GM10248 (cell line): ENCODE measurements at regions not wholly inside any gene's neighbourhood (a gene's known extent, or its start where the extent isn't known, plus 50 kb on each side); places are given as distances from the start of the nearest gene placed in this dataset.
"Not testable (repeated sequence)": the region's sequence is repeated elsewhere in the genome, so short reads cannot be mapped to it uniquely, and the experiment has no call there.

Experiments used
- CTCF ChIA-PET: fragments of 300-600 bp; sonication (Branson Sonifier 250); formaldehyde crosslinking; extraction: SDS; loops from one replicate; lab custom pipeline; 2021; ENCODE audit warnings: antibody characterized with exemption; lab: Yijun Ruan, JAX
- POLR2A ChIA-PET: fragments of 350-650 bp; sonication (Branson Sonifier 250); formaldehyde crosslinking; extraction: SDS; loops from one replicate; lab custom pipeline; 2020; ENCODE audit warnings: antibody characterized with exemption; lab: Yijun Ruan, JAX
- DNase-seq: peaks from one replicate; pipeline ENCODE4 v3.0.0; 2012; ENCODE audit errors: extremely low spot score
- TF ChIP-seq, protein P1 (sequence below): IDR thresholded peaks from 2 replicates; pipeline ENCODE4 v1.5.1; 2012; ENCODE audit warnings: mild to moderate bottlenecking, low read depth; ENCODE audit errors: extremely low read depth, missing control alignments, control extremely low read depth

- TF ChIP-seq, protein P1, sequence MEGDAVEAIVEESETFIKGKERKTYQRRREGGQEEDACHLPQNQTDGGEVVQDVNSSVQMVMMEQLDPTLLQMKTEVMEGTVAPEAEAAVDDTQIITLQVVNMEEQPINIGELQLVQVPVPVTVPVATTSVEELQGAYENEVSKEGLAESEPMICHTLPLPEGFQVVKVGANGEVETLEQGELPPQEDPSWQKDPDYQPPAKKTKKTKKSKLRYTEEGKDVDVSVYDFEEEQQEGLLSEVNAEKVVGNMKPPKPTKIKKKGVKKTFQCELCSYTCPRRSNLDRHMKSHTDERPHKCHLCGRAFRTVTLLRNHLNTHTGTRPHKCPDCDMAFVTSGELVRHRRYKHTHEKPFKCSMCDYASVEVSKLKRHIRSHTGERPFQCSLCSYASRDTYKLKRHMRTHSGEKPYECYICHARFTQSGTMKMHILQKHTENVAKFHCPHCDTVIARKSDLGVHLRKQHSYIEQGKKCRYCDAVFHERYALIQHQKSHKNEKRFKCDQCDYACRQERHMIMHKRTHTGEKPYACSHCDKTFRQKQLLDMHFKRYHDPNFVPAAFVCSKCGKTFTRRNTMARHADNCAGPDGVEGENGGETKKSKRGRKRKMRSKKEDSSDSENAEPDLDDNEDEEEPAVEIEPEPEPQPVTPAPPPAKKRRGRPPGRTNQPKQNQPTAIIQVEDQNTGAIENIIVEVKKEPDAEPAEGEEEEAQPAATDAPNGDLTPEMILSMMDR = no peak
- CTCF ChIA-PET = no interaction called here
These were observed 1138.9 kb upstream of the ADGRB3 start for GRCh38 chr6:67496191-67496590.

DNA sequence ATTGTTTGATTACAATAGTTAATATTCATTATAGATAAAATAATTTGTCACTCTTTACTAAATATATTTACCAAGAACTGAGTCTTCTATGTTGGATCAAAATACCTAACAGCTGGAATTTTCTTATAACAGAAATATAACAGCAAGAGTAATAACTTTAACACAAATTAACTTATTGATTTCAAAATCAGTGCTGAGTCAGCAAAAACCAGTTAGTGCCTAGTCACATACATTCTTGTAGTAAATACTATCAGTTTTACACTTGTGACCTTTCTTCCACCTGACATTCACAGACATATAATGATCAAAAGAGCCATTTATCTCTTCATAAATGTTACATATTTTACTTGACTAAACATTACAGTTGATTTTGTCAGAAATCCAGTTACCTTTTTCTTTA is 1141.4 kb upstream of the ADGRB3 start:
- TF ChIP-seq, protein P1 = no peak
- ChIA-PET POLR2A (no interaction called here), CTCF (no interaction called here)
- DNase-seq = no peak

More at GRCh38 chr6:67496191-67496590, 1138.9 kb upstream of the ADGRB3 start:
- DNase-seq = no peak
- POLR2A ChIA-PET = no interaction called here

- ChIA-PET CTCF (no interaction called here), POLR2A (no interaction called here)
- TF ChIP-seq, protein P1 = no peak
- DNase-seq = no peak
These were observed 1159.4 kb upstream of the ADGRB3 start for GRCh38 chr6:67475700-67476099.

- TF ChIP-seq, protein P1 = no peak
- ChIA-PET POLR2A (no interaction called here), CTCF (no interaction called here)
These were observed 1167.7 kb upstream of the ADGRB3 start for GRCh38 chr6:67467341-67467740.

DNA sequence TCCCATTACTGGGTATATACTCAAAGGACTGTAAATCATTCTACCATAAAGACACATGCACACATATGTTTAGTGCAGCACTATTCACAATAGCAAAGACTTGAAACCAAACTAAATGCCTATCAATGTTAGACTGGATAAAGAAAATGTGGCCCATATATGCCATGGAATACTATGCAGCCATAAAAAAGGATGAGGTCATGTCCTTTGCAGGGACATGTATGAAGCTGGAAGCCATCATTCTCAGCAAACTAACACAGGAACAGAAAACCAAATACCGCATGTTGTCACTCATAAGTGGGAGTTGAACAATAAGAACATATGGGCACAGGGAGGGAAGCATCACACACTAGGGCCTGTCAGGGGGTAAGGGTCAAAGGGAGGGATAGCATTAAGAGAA is 1172.4 kb upstream of the ADGRB3 start:
- DNase-seq, POLR2A ChIA-PET, CTCF ChIA-PET: not testable (repeated sequence)

More at GRCh38 chr6:67467341-67467740, 1167.7 kb upstream of the ADGRB3 start:
- no peak for DNase-seq

GRCh38 chr6:67459556-67459955 is 1175.5 kb upstream of the ADGRB3 start:
- TF ChIP-seq, protein P1 = no peak
- no peak for DNase-seq
- ChIA-PET POLR2A (no interaction called here), CTCF (interaction anchor here (1.7 kb wide), 1 partner anchor 7 kb away, joined by 4 read pairs; no protein-coding TSS in a partner anchor)

GRCh38 chr6:67458265-67458664 is 1176.8 kb upstream of the ADGRB3 start:
- DNase-seq = no peak
- CTCF ChIA-PET = no interaction called here
- TF ChIP-seq, protein P1 = no peak
- POLR2A ChIA-PET = interaction anchor here (0.6 kb wide), 1 partner anchor 1121 kb away, joined by 4 read pairs; no protein-coding TSS in a partner anchor
